Esophagus muscularis mucosa (tissue), 4 donors: ENCODE measurements at regions not wholly inside any gene's neighbourhood (a gene's known extent, or its start where the extent isn't known, plus 50 kb on each side); places are given as distances from the start of the nearest gene placed in this dataset.

Source experiments
- DNase-seq: peaks from one replicate; pipeline ENCODE4 v3.0.0-alpha.2; 2017; ENCODE audit errors: extremely low spot score
- H3K27ac ChIP-seq, 4 donors: fragments of 200-600 bp; sonication (generic); replicated peaks in 1 of 4; 1 replicate in 3 of 4; 2 replicates in 1 of 4; pipeline ENCODE4 v1.5.1; 2016 to 2019; ENCODE audit warnings: mild to moderate bottlenecking in 1 of 4
- H3K27me3 ChIP-seq, 4 donors: fragments of 200-600 bp; sonication (generic); one replicate each; pipeline versions ENCODE4 v1.5.1 to v1.6.0; 2016 to 2019
- H3K36me3 ChIP-seq, 4 donors: fragments of 200-600 bp; sonication (generic); one replicate each; pipeline ENCODE4 v1.5.1; 2016 to 2019
- H3K4me1 ChIP-seq, 4 donors: fragments of 200-600 bp; sonication (generic); one replicate each; pipeline ENCODE4 v1.5.1; 2016 to 2019
- H3K4me3 ChIP-seq, 4 donors: fragments of 200-600 bp; sonication (generic); 1 replicate in 2 of 4; 2 replicates in 2 of 4; pipeline ENCODE4 v1.5.1; 2016 to 2019; ENCODE audit warnings: mild to moderate bottlenecking in 4 of 4, moderate library complexity in 1 of 4
- H3K9me3 ChIP-seq, 4 donors: fragments of 200-600 bp; sonication (generic); 1 replicate in 3 of 4; 2 replicates in 1 of 4; pipeline ENCODE4 v1.5.1; 2016 to 2019
- EP300 ChIP-seq: sonication (generic); formaldehyde crosslinking; IDR thresholded peaks from one replicate; pipeline ENCODE4 v1.6.1; 2017; ENCODE audit warnings: antibody characterized with exemption
- POLR2A ChIP-seq: fragments of 450-650 bp; IDR thresholded peaks from one replicate; pipeline ENCODE4 v1.6.1; 2017; ENCODE audit warnings: antibody characterized with exemption, moderate library complexity, mild to moderate bottlenecking, low read depth
- POLR2AphosphoS5 ChIP-seq, 2 donors: sonication (generic); formaldehyde crosslinking; IDR thresholded peaks; one replicate each; pipeline ENCODE4 v1.6.1; 2017; ENCODE audit warnings: antibody characterized with exemption in 2 of 2
- WGBS: methylation state at CpG from one replicate; pipeline ENCODE4 v1.1.5; 2018; 5-methylcytosine and 5-hydroxymethylcytosine counted together
- intact Hi-C: fragments of 100-400 bp; cut with DNase I; formaldehyde crosslinking; loops from one replicate; pipeline ENCODE4 v1.15.1; 2023
- TF ChIP-seq, protein P1 (sequence below), 3 experiments: fragments of 200-600 bp in 2 of 3; fragments of 450-650 bp in 1 of 3; sonication (generic) in 2 of 3; IDR thresholded peaks; one replicate each; pipeline ENCODE4 v1.5.1; 2017 to 2019; ENCODE audit warnings: antibody characterized with exemption in 3 of 3, mild to moderate bottlenecking in 2 of 3, moderate library complexity in 1 of 3

GRCh38 chr9:89721176-89721700 lies 116.4 kb downstream of the GADD45G start:
- no peak for DNase-seq
- Histone ChIP-seq H3K9me3 (peaks cover 0 to 7% (median 0%) of the 10 kb centered on the region in 4 donors), H3K4me3 (no peak overlapping the region), H3K27me3 (no peaks in the 10 kb centered on the region), H3K4me1 (no peaks in the 10 kb centered on the region), H3K27ac (no peak overlapping the region), H3K36me3 (no peaks in the 10 kb centered on the region)
- TF ChIP-seq, protein P1, sequence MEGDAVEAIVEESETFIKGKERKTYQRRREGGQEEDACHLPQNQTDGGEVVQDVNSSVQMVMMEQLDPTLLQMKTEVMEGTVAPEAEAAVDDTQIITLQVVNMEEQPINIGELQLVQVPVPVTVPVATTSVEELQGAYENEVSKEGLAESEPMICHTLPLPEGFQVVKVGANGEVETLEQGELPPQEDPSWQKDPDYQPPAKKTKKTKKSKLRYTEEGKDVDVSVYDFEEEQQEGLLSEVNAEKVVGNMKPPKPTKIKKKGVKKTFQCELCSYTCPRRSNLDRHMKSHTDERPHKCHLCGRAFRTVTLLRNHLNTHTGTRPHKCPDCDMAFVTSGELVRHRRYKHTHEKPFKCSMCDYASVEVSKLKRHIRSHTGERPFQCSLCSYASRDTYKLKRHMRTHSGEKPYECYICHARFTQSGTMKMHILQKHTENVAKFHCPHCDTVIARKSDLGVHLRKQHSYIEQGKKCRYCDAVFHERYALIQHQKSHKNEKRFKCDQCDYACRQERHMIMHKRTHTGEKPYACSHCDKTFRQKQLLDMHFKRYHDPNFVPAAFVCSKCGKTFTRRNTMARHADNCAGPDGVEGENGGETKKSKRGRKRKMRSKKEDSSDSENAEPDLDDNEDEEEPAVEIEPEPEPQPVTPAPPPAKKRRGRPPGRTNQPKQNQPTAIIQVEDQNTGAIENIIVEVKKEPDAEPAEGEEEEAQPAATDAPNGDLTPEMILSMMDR (IDR thresholded peaks at IDR 0.05), result no peak
- no peak for TF ChIP-seq EP300
- no peak for TF ChIP-seq POLR2AphosphoS5 (IDR thresholded peaks at IDR 0.05)
- TF ChIP-seq POLR2A, result no peak
- 61% methylated on average over 3 of the region's 4 CpGs for WGBS
- intact Hi-C loops, result no loop called here

- no peak for TF ChIP-seq POLR2A
- TF ChIP-seq, protein P1 (IDR thresholded peaks at IDR 0.05), result no peak
- no peak for TF ChIP-seq EP300
- Histone ChIP-seq H3K4me3 (no peak overlapping the region), H3K27ac (no peak overlapping the region), H3K36me3 (no peaks in the 10 kb centered on the region), H3K27me3 (no peaks in the 10 kb centered on the region), H3K9me3 (peaks cover 0 to 7% (median 0%) of the 10 kb centered on the region in 4 donors), H3K4me1 (no peaks in the 10 kb centered on the region)
- no peak for DNase-seq
- 89% methylated on average over 9 of the region's 9 CpGs for WGBS
- intact Hi-C loops, result no loop called here
These were observed 117.2 kb downstream of the GADD45G start for GRCh38 chr9:89721971-89722530.

DNA sequence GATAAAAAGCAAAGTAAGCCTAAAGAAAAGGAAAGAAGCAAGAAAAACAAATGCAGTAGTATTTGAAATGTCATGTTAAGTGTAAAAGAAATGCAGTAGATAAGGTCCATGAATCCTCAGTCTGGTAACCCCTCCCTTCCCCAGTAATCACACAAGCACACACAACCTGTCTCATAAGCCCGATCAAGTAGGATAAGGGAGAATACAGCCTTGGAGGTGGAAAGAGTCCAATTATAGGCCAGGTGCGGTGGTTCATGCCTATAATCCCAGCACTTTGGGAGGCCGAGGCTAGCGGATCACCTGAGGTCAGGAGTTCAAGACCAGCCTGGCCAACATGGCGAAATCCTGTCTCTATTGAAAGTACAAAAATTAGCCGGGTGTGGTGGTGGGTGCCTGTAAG lies 117.9 kb downstream of the GADD45G start:
- H3K36me3 ChIP-seq, result no peaks in the 10 kb centered on the region
- no peaks in the 10 kb centered on the region for H3K4me1 ChIP-seq
- H3K4me3 ChIP-seq, result no peak overlapping the region
- H3K27ac ChIP-seq, result no peak overlapping the region
- no peak for DNase-seq
- WGBS, result 94% methylated on average over 6 of the region's 6 CpGs
- no peaks in the 10 kb centered on the region for H3K27me3 ChIP-seq
- TF ChIP-seq POLR2A (no peak), EP300 (no peak), POLR2AphosphoS5 (IDR thresholded peaks at IDR 0.05) (no peak)
- TF ChIP-seq, protein P1 (IDR thresholded peaks at IDR 0.05), result no peak
- intact Hi-C loops, result no loop called here
- H3K9me3 ChIP-seq, result peaks cover 0 to 2% (median 0%) of the 10 kb centered on the region in 4 donors

- no peak for DNase-seq
- Histone ChIP-seq H3K27me3 (no peaks in the 10 kb centered on the region), H3K4me3 (no peak overlapping the region), H3K9me3 (no peaks in the 10 kb centered on the region), H3K27ac (no peak overlapping the region), H3K4me1 (no peaks in the 10 kb centered on the region), H3K36me3 (no peaks in the 10 kb centered on the region)
- intact Hi-C loops, result no loop called here
- 31% methylated on average over 3 of the region's 3 CpGs for WGBS
- TF ChIP-seq, protein P1 (IDR thresholded peaks at IDR 0.05), result no peak
These were observed 118.8 kb downstream of the GADD45G start for GRCh38 chr9:89723469-89724100.

DNA sequence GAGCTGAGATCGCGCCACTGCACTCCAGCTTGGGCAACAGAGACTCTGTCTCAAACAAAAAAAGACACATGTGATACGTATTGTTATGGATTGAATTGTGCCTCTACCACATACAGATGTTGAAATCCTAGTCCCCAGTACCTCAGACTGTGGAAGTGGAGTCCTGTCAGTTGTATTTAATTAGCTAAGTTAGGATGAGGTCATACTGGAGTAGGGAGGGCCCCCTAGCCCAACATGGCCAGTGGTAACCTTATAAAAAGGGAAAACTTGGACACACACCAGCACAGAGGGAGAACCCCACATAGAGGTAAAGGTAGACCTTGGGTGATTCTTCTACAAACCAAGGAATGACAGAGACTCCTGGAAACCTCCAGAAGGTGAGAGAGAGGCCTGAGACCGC lies 119.8 kb downstream of the GADD45G start:
- intact Hi-C loops, result no loop called here
- H3K4me1 ChIP-seq, result no peaks in the 10 kb centered on the region
- TF ChIP-seq POLR2AphosphoS5 (IDR thresholded peaks at IDR 0.05) (no peak), EP300 (no peak), POLR2A (no peak)
- TF ChIP-seq, protein P1 (IDR thresholded peaks at IDR 0.05), result no peak
- no peak overlapping the region for H3K4me3 ChIP-seq
- no peaks in the 10 kb centered on the region for H3K9me3 ChIP-seq
- H3K27ac ChIP-seq, result no peak overlapping the region
- no peaks in the 10 kb centered on the region for H3K36me3 ChIP-seq
- no peak for DNase-seq
- H3K27me3 ChIP-seq, result no peaks in the 10 kb centered on the region
- WGBS, result 93% methylated on average over 4 of the region's 4 CpGs
